GM10266 (cell line): ENCODE measurements at regions not wholly inside any gene's neighbourhood (a gene's known extent, or its start where the extent isn't known, plus 50 kb on each side); places are given as distances from the start of the nearest gene placed in this dataset.
"Not testable (repeated sequence)": the region's sequence is repeated elsewhere in the genome, so short reads cannot be mapped to it uniquely, and the experiment has no call there.

Experiments
- DNase-seq: peaks from one replicate; pipeline ENCODE4 v3.0.0; 2012; ENCODE audit errors: extremely low spot score
- CTCF ChIP-seq: IDR thresholded peaks from 2 replicates; pipeline ENCODE4 v1.5.1; 2012; ENCODE audit warnings: mild to moderate bottlenecking, low read depth; ENCODE audit not compliant: control insufficient read depth, insufficient read depth; ENCODE audit errors: missing control alignments

- no peak for DNase-seq
- no peak for TF ChIP-seq CTCF
These were observed 260.1 kb upstream of the PODXL start for GRCh38 chr7:131816391-131817007.

- no peak for DNase-seq
- no peak for TF ChIP-seq CTCF
These were observed 252.3 kb upstream of the PODXL start for GRCh38 chr7:131808736-131809135.

GRCh38 chr7:131808156-131808555 lies 251.7 kb upstream of the PODXL start:
- DNase-seq, result not testable (repeated sequence)

GRCh38 chr7:131803816-131804215 lies 247.4 kb upstream of the PODXL start:
- no peak for TF ChIP-seq CTCF
- no peak for DNase-seq

GRCh38 chr7:131802195-131802864 lies 245.9 kb upstream of the PODXL start:
- no peak for TF ChIP-seq CTCF
- no peak for DNase-seq

GRCh38 chr7:131800531-131800930 lies 244.1 kb upstream of the PODXL start:
- no peak for DNase-seq
- no peak for TF ChIP-seq CTCF

GRCh38 chr7:131800008-131800407 lies 243.6 kb upstream of the PODXL start:
- no peak for DNase-seq
- no peak for TF ChIP-seq CTCF
